H9 (cell line): ENCODE measurements at regions not wholly inside any gene's neighbourhood (a gene's known extent, or its start where the extent isn't known, plus 50 kb on each side); places are given as distances from the start of the nearest gene placed in this dataset.

Experiments
- DNase-seq: peaks from one replicate; pipeline ENCODE4 v3.0.0-alpha.2; 2017
- H2AFZ ChIP-seq: one replicate; pipeline ENCODE4 v1.6.1; 2013; ENCODE audit warnings: mild to moderate bottlenecking, low read length, control low read depth, moderate library complexity
- H2AK5ac ChIP-seq: 2 replicates; pipeline ENCODE4 v1.6.1; 2013; ENCODE audit warnings: low read length, control low read depth, mixed read lengths; ENCODE audit not compliant: insufficient read length
- H2BK120ac ChIP-seq: one replicate; pipeline ENCODE4 v1.6.1; 2013; ENCODE audit warnings: low read depth, mild to moderate bottlenecking, low read length, control low read depth, inconsistent platforms; ENCODE audit not compliant: poor library complexity, severe bottlenecking
- H2BK12ac ChIP-seq: 2 replicates; pipeline ENCODE4 v1.6.1; 2013; ENCODE audit warnings: low read length, control low read depth, mixed read lengths, low read depth; ENCODE audit not compliant: insufficient read length
- H2BK15ac ChIP-seq: 2 replicates; pipeline ENCODE4 v1.6.1; 2013; ENCODE audit warnings: low read depth, low read length, control low read depth
- H2BK20ac ChIP-seq: one replicate; pipeline ENCODE4 v1.6.1; 2013; ENCODE audit warnings: low read depth, mild to moderate bottlenecking, low read length, control low read depth, inconsistent platforms; ENCODE audit not compliant: poor library complexity, severe bottlenecking
- H2BK5ac ChIP-seq: 2 replicates; pipeline ENCODE4 v1.6.1; 2013; ENCODE audit warnings: low read length, control low read depth, mixed read lengths; ENCODE audit not compliant: insufficient read length
- H3K14ac ChIP-seq: 2 replicates; pipeline ENCODE4 v1.6.1; 2013; ENCODE audit warnings: low read length, control low read depth; ENCODE audit not compliant: insufficient read depth
- H3K18ac ChIP-seq: 2 replicates; pipeline ENCODE4 v1.6.1; 2013; ENCODE audit warnings: low read depth, mild to moderate bottlenecking, mixed read lengths, low read length, control low read depth; ENCODE audit not compliant: insufficient read length
- H3K23ac ChIP-seq: 2 replicates; pipeline ENCODE4 v1.6.1; 2013; ENCODE audit warnings: low read length, control low read depth, mixed read lengths, low read depth; ENCODE audit not compliant: insufficient read length
- H3K23me2 ChIP-seq: 2 replicates; pipeline ENCODE4 v1.6.1; 2013; ENCODE audit warnings: low read depth, mild to moderate bottlenecking, mixed read lengths, low read length, control low read depth; ENCODE audit not compliant: insufficient read length, poor library complexity, severe bottlenecking
- H3K27ac ChIP-seq: 2 replicates; pipeline ENCODE4 v1.5.1; 2013; ENCODE audit warnings: low read length, control low read depth, mixed read lengths, low read depth; ENCODE audit not compliant: insufficient read length
- H3K27me3 ChIP-seq: 2 replicates; pipeline ENCODE4 v1.6.1; 2013; ENCODE audit warnings: low read length, control low read depth, inconsistent platforms; ENCODE audit not compliant: insufficient read depth
- H3K4ac ChIP-seq: 2 replicates; pipeline ENCODE4 v1.6.1; 2013; ENCODE audit warnings: low read depth, mild to moderate bottlenecking, control low read depth, inconsistent platforms, low read length, moderate library complexity
- H3K4me1 ChIP-seq: 2 replicates; pipeline ENCODE4 v1.6.1; 2013; ENCODE audit warnings: low read length, control low read depth, inconsistent platforms; ENCODE audit not compliant: insufficient read depth
- H3K4me2 ChIP-seq: 2 replicates; pipeline ENCODE4 v1.6.1; 2013; ENCODE audit warnings: low read length, control low read depth, mixed read lengths; ENCODE audit not compliant: insufficient read length, insufficient read depth
- H3K56ac ChIP-seq: 2 replicates; pipeline ENCODE4 v1.6.1; 2013; ENCODE audit warnings: low read depth, mild to moderate bottlenecking, mixed read lengths, low read length, control low read depth; ENCODE audit not compliant: insufficient read length
- H3K79me1 ChIP-seq: 2 replicates; pipeline ENCODE4 v1.6.1; 2013; ENCODE audit warnings: low read depth, mild to moderate bottlenecking, moderate library complexity, low read length, control low read depth, inconsistent platforms; ENCODE audit not compliant: insufficient read depth, poor library complexity, severe bottlenecking
- H3K79me2 ChIP-seq: 2 replicates; pipeline ENCODE4 v1.6.1; 2013; ENCODE audit warnings: low read length, control low read depth, inconsistent platforms; ENCODE audit not compliant: insufficient read depth
- H3K9ac ChIP-seq: 2 replicates; pipeline ENCODE4 v1.6.1; 2013; ENCODE audit warnings: low read length, control low read depth, mixed read lengths; ENCODE audit not compliant: insufficient read length; ENCODE audit errors: extremely low read depth
- H3K9me3 ChIP-seq: one replicate; pipeline ENCODE4 v1.6.1; 2013; ENCODE audit warnings: low read depth, low read length, inconsistent platforms; ENCODE audit not compliant: control insufficient read depth
- H3T11ph ChIP-seq: one replicate; pipeline ENCODE4 v1.6.1; 2013; ENCODE audit warnings: mild to moderate bottlenecking, low read length, control low read depth, inconsistent platforms
- H4K20me1 ChIP-seq: one replicate; pipeline ENCODE4 v1.6.1; 2013; ENCODE audit not compliant: control insufficient read depth, insufficient read length, insufficient read depth
- H4K5ac ChIP-seq: 2 replicates; pipeline ENCODE4 v1.6.1; 2013; ENCODE audit warnings: low read depth, mild to moderate bottlenecking, mixed read lengths, low read length, control low read depth; ENCODE audit not compliant: insufficient read length
- H4K8ac ChIP-seq: replicated peaks from 2 replicates; pipeline ENCODE4 v1.6.1; 2013; ENCODE audit warnings: low read length, control low read depth, mixed read lengths, low read depth; ENCODE audit not compliant: insufficient read length
- H4K91ac ChIP-seq: 2 replicates; pipeline ENCODE4 v1.6.1; 2013; ENCODE audit warnings: low read depth, mild to moderate bottlenecking, moderate library complexity, mixed read lengths, low read length, control low read depth; ENCODE audit not compliant: insufficient read length
- H3K27ac Mint-ChIP-seq, 3 experiments: 2 replicates in 2 of 3; 3 replicates in 1 of 3; pipeline ENCODE4 v1.8.0; 2020 to 2021; ENCODE audit warnings: mixed read lengths in 3 of 3, mild to moderate bottlenecking in 1 of 3, moderate library complexity in 1 of 3
- H3K27me3 Mint-ChIP-seq: 2 replicates; pipeline ENCODE4 v1.8.0; 2021; ENCODE audit warnings: low read depth, mild to moderate bottlenecking, moderate library complexity, mixed read lengths
- H3K36me3 Mint-ChIP-seq, 3 experiments: 2 replicates in 2 of 3; 3 replicates in 1 of 3; pipeline ENCODE4 v1.8.0; 2020 to 2021; ENCODE audit warnings: low read depth in 3 of 3, mixed read lengths in 3 of 3; ENCODE audit not compliant: insufficient read depth in 1 of 3
- H3K4me1 Mint-ChIP-seq, 2 experiments: 2 replicates each; pipeline ENCODE4 v1.8.0; 2020; ENCODE audit warnings: mixed read lengths in 2 of 2
- H3K4me3 Mint-ChIP-seq, 2 experiments: 2 replicates in 1 of 2; 3 replicates in 1 of 2; pipeline ENCODE4 v1.8.0; 2020 to 2021; ENCODE audit warnings: mild to moderate bottlenecking in 2 of 2, mixed read lengths in 2 of 2, moderate library complexity in 1 of 2
- H3K9me3 Mint-ChIP-seq, 2 experiments: 2 replicates in 1 of 2; 3 replicates in 1 of 2; pipeline ENCODE4 v1.8.0; 2020; ENCODE audit warnings: mild to moderate bottlenecking in 2 of 2, mixed read lengths in 2 of 2, moderate library complexity in 1 of 2
- CTCF ChIP-seq: fragments of 200-600 bp; sonication (generic); conservative IDR thresholded peaks from 3 replicates; pipeline ENCODE4 v1.8.0; 2021; ENCODE audit warnings: antibody characterized with exemption, mild to moderate bottlenecking
- WGBS: extraction: QIAGEN DNeasy Blood & Tissue Kit; methylation state at CpG from one replicate; pipeline ENCODE4 v1.1.7; 2013; ENCODE audit warnings: missing lambda C conversion rate, low lambda C conversion rate, mixed read lengths; ENCODE audit not compliant: insufficient read length; ENCODE audit errors: extremely low coverage; 5-methylcytosine and 5-hydroxymethylcytosine counted together

GRCh38 chr10:31619531-31620061 lies 300.6 kb downstream of the ZEB1 start:
- Histone ChIP-seq H2BK5ac (no peak overlapping the region), H2AK5ac (no peak overlapping the region), H3K9ac (no peak overlapping the region), H3K23me2 (no peaks in the 10 kb centered on the region), H3K4me1 (0 out of 2 replicates have a peak, but pooled peaks cover 3% of the 10 kb centered on the region), H3K23ac (no peak overlapping the region), H2AFZ (no peak overlapping the region), H3K56ac (no peak overlapping the region), H3K79me1 (no peaks in the 10 kb centered on the region), H2BK120ac (no peak overlapping the region), H3K14ac (no peak overlapping the region), H3K4ac (no peak overlapping the region), H3K4me2 (no peak overlapping the region), H3K27ac (no peak overlapping the region), H3T11ph (no peak overlapping the region), H3K79me2 (no peaks in the 10 kb centered on the region), H4K20me1 (no peaks in the 10 kb centered on the region), H4K8ac (no peak overlapping the region), H3K27me3 (no peaks in the 10 kb centered on the region), H4K5ac (no peak overlapping the region), H2BK15ac (no peak overlapping the region), H3K18ac (no peak overlapping the region), H2BK20ac (no peak overlapping the region), H2BK12ac (no peak overlapping the region), H3K9me3 (no peaks in the 10 kb centered on the region), H4K91ac (no peak overlapping the region)
- H3K27me3 Mint-ChIP-seq, result no peaks in the 10 kb centered on the region
- no peak overlapping the region for H3K4me3 Mint-ChIP-seq
- H3K36me3 Mint-ChIP-seq, result peaks cover 3 to 16% (median 12%) of the 10 kb centered on the region in 3 experiments; a peak in 6 of 7 replicates
- H3K4me1 Mint-ChIP-seq, result peaks cover 19 to 24% of the 10 kb centered on the region in 2 experiments
- H3K27ac Mint-ChIP-seq, result no peak overlapping the region; a peak in 1 of 7 replicates
- DNase-seq, result no peak
- no peak for TF ChIP-seq CTCF
- WGBS, result no CpG with 5 or more reads among the region's 8 CpGs
- peaks cover 10 to 18% of the 10 kb centered on the region in 2 experiments for H3K9me3 Mint-ChIP-seq
